ENCODE measurements at regions not wholly inside any gene's neighbourhood (a gene's known extent, or its start where the extent isn't known, plus 50 kb on each side); places are given as distances from the start of the nearest gene placed in this dataset.
"Not testable (repeated sequence)": the region's sequence is repeated elsewhere in the genome, so short reads cannot be mapped to it uniquely, and the experiment has no call there.

DNA sequence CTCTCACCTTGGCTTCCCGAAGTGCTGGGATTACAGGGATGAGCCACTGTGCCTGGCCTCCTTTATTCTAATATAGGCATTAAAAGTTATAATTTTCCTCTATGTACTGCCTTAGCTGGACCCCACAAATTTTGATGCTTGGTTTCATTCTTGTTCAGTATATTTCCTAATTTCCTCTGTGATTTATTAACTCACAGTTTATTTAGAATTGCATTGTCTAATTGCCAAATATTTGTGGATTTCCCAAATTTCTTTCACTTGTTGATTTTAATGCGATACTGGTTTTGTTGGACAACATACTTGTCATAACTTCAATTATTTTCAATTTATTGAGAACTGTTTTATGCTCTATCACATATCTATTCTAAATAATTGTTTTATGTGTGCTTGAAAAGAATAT lies 366.0 kb downstream of the OMA1 start:
- Histone ChIP-seq H3K4me2 (ENCODE audit: low read length) (no peak overlapping the region), H3K27ac (no peak overlapping the region), H3K79me2 (no peaks in the 10 kb centered on the region), H3K9ac (no peak overlapping the region), H3K27me3 (ENCODE audit: control insufficient read depth, insufficient read depth, low read length) (no peaks in the 10 kb centered on the region), H2AFZ (no peak overlapping the region), H3K9me3 (ENCODE audit: control insufficient read depth, low read length) (no peaks in the 10 kb centered on the region), H3K36me3 (ENCODE audit: control insufficient read depth, insufficient read depth, low read length) (no peaks in the 10 kb centered on the region), H3K4me1 (no peaks in the 10 kb centered on the region), H3K4me3 (ENCODE audit: low read depth, low read length) (no peak overlapping the region)
- TF ChIP-seq, protein P1, sequence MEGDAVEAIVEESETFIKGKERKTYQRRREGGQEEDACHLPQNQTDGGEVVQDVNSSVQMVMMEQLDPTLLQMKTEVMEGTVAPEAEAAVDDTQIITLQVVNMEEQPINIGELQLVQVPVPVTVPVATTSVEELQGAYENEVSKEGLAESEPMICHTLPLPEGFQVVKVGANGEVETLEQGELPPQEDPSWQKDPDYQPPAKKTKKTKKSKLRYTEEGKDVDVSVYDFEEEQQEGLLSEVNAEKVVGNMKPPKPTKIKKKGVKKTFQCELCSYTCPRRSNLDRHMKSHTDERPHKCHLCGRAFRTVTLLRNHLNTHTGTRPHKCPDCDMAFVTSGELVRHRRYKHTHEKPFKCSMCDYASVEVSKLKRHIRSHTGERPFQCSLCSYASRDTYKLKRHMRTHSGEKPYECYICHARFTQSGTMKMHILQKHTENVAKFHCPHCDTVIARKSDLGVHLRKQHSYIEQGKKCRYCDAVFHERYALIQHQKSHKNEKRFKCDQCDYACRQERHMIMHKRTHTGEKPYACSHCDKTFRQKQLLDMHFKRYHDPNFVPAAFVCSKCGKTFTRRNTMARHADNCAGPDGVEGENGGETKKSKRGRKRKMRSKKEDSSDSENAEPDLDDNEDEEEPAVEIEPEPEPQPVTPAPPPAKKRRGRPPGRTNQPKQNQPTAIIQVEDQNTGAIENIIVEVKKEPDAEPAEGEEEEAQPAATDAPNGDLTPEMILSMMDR (IDR thresholded peaks at IDR 0.05) = no peak

DNA sequence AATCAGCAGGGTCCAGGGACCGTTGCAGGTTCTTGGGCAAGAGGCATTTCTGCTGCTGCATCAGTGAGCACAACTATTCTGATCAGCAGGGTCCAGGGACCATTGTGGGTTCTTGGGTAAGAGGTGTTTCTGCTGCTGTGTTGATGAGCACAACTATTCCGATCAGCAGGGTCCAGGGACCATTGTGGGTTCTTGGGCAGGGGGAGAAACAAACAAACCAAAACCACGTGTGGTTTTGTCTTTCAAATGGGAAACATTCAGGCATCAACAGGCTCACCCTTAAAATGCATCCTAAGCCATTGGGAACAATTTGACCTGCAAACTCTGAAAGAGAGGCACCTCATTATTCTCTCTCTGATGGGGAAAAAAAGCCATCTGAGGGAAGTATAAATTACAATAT lies 377.4 kb downstream of the OMA1 start:
- H3K4me3 ChIP-seq (ENCODE audit: low read depth, low read length); H3K4me2 ChIP-seq (ENCODE audit: low read length); H3K36me3 ChIP-seq (ENCODE audit: control insufficient read depth, insufficient read depth, low read length); H3K27ac ChIP-seq; H3K9ac ChIP-seq; H2AFZ ChIP-seq; H3K4me1 ChIP-seq; H3K9me3 ChIP-seq (ENCODE audit: control insufficient read depth, low read length); H3K79me2 ChIP-seq; H3K27me3 ChIP-seq (ENCODE audit: control insufficient read depth, insufficient read depth, low read length): not testable (repeated sequence)

DNA sequence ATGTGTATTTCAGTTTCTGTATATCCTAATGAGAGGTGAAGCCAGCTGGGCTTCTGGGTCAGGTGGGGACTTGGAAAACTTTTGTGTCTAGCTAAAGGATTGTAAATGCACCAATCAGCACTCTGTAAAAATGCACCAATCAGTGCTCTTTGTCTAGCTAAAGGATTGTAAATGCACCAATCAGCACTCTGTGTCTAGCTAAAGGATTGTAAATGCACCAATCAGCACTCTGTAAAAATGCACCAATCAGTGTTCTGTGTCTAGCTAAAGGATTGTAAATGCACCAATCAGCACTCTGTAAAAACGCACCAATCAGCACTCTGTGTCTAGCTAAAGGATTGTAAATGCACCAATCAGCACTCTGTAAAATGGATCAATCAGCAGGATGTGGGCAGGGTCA lies 379.4 kb downstream of the OMA1 start:
- H2AFZ ChIP-seq; H3K9me3 ChIP-seq (ENCODE audit: control insufficient read depth, low read length); H3K4me1 ChIP-seq; H3K27me3 ChIP-seq (ENCODE audit: control insufficient read depth, insufficient read depth, low read length); H3K36me3 ChIP-seq (ENCODE audit: control insufficient read depth, insufficient read depth, low read length); H3K27ac ChIP-seq; H3K4me2 ChIP-seq (ENCODE audit: low read length); H3K4me3 ChIP-seq (ENCODE audit: low read depth, low read length); H3K9ac ChIP-seq; H3K79me2 ChIP-seq: not testable (repeated sequence)

DNA sequence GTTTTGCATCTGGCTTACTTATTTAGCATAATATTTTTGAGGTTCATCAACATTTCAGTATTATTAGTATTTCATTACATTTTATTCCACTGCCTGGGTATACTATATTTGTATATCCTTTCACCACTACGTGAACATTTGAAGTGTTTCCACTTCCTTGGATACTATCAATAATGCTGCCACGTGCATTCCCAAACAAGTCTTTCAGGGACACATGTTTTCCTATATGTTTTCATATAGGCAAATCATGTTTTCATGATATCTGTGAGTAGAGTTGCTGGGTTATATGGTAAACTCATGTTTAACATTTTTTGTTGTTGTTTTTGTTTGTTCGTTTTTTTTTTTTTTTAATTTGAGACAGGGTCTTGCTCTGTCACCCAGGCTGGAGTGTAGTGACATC lies 380.1 kb downstream of the OMA1 start:
- no peak overlapping the region for H3K4me2 ChIP-seq (ENCODE audit: low read length)
- H3K79me2 ChIP-seq = no peaks in the 10 kb centered on the region
- no peaks in the 10 kb centered on the region for H3K27me3 ChIP-seq (ENCODE audit: control insufficient read depth, insufficient read depth, low read length)
- no peaks in the 10 kb centered on the region for H3K9me3 ChIP-seq (ENCODE audit: control insufficient read depth, low read length)
- TF ChIP-seq, protein P1 (IDR thresholded peaks at IDR 0.05) = no peak
- H2AFZ ChIP-seq = no peak overlapping the region
- H3K4me1 ChIP-seq = no peaks in the 10 kb centered on the region
- no peak overlapping the region for H3K4me3 ChIP-seq (ENCODE audit: low read depth, low read length)
- H3K27ac ChIP-seq = no peak overlapping the region
- no peaks in the 10 kb centered on the region for H3K36me3 ChIP-seq (ENCODE audit: control insufficient read depth, insufficient read depth, low read length)
- H3K9ac ChIP-seq = no peak overlapping the region

DNA sequence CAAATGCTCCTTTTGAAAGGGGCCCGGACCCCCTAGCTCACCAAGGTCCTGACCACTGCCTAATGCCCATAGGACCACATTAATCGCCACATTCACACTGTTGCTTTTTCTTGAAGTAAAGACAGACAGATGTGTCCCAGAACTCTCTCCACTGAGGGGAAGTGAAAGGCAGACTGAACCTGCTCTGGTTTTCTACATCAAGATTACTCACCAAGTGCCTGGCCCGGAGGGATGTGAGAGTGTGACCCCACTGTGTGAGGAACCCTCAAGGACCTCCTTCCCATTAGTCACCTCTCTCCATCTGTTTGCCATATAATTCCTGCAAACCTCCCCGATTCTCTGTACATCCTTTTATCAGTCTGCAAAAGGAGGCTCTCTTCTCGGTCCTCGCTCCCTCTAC lies 381.5 kb downstream of the OMA1 start:
- H3K27me3 ChIP-seq (ENCODE audit: control insufficient read depth, insufficient read depth, low read length) = no peaks in the 10 kb centered on the region
- H3K27ac ChIP-seq = no peak overlapping the region
- H3K4me2 ChIP-seq (ENCODE audit: low read length) = no peak overlapping the region
- H2AFZ ChIP-seq = no peak overlapping the region
- no peaks in the 10 kb centered on the region for H3K79me2 ChIP-seq
- TF ChIP-seq, protein P1 (IDR thresholded peaks at IDR 0.05) = no peak
- H3K4me3 ChIP-seq (ENCODE audit: low read depth, low read length) = no peak overlapping the region
- H3K9me3 ChIP-seq (ENCODE audit: control insufficient read depth, low read length) = no peaks in the 10 kb centered on the region
- no peak overlapping the region for H3K9ac ChIP-seq
- H3K4me1 ChIP-seq = no peaks in the 10 kb centered on the region
- H3K36me3 ChIP-seq (ENCODE audit: control insufficient read depth, insufficient read depth, low read length) = no peaks in the 10 kb centered on the region

DNA sequence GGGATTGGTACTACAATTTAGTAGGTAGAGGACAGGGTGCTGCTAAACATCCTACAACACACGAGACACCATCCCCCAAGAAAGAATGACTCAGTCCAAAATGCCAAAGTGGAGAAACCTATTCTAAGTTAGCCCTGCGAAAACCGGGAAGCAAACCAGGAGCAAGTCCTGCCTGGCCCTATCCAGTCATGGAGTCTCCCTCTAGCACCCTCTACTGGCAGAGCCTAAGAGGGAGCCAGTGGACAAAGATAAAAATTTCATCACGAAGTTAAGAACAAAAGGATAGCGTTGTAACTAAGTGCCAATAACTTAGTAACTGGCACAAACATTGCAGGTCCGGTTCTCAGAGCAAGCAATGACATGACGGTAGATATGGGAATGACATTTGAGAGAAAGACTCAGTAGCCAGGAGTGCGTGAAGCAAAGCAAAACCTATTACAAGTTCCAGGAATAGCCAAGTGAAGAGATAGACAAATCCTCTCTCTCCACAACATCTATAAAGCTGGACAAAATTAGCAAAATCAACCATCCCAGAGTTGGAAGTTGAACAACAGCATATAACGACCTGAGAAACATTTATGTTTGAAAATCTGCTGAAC lies 383.5 kb downstream of the OMA1 start:
- Histone ChIP-seq H3K27me3 (ENCODE audit: control insufficient read depth, insufficient read depth, low read length) (no peaks in the 10 kb centered on the region), H3K4me3 (ENCODE audit: low read depth, low read length) (no peak overlapping the region), H3K4me2 (ENCODE audit: low read length) (no peak overlapping the region), H2AFZ (no peak overlapping the region), H3K9ac (no peak overlapping the region), H3K79me2 (no peaks in the 10 kb centered on the region), H3K36me3 (ENCODE audit: control insufficient read depth, insufficient read depth, low read length) (no peaks in the 10 kb centered on the region), H3K4me1 (no peaks in the 10 kb centered on the region), H3K27ac (no peak overlapping the region), H3K9me3 (ENCODE audit: control insufficient read depth, low read length) (no peaks in the 10 kb centered on the region)
- TF ChIP-seq, protein P1 (IDR thresholded peaks at IDR 0.05) = peak; percentile 67

All from parathyroid adenoma (tissue), 2 donors.